Bone marrow (tissue), 2 donors: ENCODE measurements at regions not wholly inside any gene's neighbourhood (a gene's known extent, or its start where the extent isn't known, plus 50 kb on each side); places are given as distances from the start of the nearest gene placed in this dataset.
"Not testable (repeated sequence)": the region's sequence is repeated elsewhere in the genome, so short reads cannot be mapped to it uniquely, and the experiment has no call there.

Experiments
- DNase-seq, 2 donors: peaks; one replicate each; lab custom pipeline; 2025; lab: John Stamatoyannopoulos, UW

DNA sequence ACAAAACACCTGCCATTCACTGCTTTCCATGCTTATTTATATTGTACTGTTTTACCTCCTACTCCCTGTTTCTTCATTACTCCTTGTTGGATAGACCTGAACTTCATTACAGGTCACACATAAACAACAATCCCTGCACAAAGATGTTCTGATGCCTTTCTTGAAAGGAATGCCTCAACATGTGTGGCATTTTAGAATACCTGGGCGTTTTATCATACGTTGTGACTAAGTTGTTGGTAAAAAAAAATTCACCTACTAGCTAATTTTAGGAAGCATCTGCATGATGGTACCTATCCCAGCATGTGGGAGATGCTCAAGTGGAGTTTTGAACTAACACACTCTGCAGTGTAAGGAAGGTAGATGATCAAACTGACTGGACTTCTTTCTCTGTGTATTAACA, 604.1 kb downstream of the TAF11L14 start:
- no peak for DNase-seq

DNA sequence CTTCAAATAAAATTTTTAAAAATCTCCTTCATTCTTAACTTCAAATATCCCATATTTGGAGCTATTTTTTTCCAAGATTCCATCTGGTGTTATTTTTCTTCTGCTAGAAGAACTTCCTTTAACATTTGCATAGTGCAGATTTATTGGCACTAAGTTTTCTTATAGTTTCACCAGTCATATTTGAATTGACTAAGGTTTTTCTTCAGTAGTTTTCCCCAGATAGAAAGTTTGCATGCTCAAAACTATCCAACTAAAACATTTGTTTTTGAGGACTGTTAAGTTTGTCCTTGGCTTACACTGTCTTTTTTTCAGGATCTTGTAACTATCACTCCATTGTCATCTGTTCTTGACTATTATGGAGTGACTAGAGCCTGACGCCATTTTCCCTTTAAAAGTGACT, 606.7 kb downstream of the TAF11L14 start:
- no peak for DNase-seq

DNA sequence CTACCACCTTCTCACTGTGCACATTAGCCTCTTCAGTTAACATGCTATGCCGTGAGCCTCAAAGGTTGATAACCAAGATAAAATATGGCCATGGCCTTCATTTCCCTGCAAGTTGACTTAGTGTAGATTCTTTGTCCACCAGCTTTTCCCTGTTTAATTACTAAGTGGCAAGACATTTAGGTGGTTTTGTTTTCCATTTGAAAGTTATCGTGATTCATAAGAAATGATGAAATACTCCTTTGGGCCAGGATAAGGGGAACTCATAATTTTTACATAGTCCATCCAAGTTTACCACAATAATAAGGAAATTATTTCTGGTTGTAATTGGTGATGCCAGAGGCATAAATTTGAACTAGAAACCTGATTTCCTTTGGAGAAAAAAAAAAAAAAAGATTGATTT, 609.6 kb downstream of the TAF11L14 start:
- DNase-seq = no peak

DNA sequence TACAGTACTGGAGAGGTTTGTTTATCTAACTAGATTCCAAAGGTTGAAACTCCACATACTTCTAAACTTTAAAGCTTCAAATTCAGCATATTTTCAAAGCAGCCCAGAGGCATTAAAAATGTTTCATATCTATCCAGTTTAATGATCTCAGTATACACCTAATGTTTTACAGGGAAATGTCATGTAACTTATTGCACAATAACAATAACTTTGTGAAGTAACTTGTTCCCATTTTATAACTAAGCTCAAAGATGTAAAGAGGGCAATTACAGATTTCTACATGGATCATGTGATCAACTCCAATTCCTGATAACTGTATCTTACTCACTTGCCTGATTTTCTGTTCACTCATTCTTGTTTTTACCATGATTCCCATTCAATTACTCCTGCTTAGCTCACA, 610.0 kb downstream of the TAF11L14 start:
- no peak for DNase-seq

DNA sequence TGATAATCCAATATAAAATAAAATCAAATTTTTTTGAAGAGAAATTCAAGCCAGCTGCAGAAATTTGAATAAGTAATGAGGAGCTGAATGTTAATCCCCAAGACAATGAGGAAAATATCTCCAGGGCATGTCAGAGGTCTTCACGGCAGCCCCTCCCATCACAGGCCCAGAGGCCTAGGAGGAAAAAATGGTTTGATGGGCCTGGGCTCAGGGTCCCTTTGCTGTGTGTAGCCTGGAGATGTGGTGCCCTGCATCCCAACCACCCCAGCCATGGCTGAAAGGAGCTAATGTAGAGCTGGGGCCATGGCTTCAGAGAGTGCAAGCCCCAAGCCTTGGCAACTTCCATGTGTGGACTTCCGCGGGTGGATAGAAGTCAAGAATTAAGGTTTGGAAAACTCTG, 618.3 kb downstream of the TAF11L14 start:
- DNase-seq = no peak

DNA sequence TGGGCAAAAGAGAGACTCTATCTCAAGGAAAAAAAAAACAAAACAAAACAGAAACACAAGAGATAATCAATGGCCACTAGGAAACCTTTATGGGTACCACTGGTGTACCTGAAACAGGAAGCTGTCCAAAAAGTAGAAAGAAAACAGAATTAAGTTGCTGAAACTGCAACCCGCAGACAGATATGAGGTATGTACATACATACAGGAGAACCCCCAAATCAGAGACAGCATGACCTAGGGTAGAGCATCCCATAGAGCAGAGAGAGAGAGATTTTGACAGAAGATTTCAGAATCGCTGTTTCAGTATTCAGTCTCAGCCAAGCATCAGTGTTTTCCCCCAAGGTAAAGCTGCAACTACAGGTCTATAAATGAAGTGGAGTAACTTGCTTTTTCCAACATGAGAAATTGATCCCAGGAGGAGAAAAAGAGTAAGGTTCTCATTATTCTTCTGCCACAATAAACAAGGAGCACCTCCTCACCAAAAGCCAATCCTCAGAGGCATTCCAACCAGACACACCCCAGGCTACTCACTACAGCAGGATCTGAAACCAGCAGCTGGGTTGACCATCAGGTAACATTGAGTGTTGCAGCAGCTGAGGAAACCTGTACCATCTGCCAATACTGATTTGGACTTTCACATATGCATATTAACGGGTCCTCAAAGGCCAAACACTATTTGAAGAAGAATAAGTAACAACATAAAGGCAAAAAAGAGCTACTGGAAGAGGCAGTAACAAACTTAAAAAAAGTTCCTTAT, 630.0 kb downstream of the TAF11L14 start:
- DNase-seq = no peak

DNA sequence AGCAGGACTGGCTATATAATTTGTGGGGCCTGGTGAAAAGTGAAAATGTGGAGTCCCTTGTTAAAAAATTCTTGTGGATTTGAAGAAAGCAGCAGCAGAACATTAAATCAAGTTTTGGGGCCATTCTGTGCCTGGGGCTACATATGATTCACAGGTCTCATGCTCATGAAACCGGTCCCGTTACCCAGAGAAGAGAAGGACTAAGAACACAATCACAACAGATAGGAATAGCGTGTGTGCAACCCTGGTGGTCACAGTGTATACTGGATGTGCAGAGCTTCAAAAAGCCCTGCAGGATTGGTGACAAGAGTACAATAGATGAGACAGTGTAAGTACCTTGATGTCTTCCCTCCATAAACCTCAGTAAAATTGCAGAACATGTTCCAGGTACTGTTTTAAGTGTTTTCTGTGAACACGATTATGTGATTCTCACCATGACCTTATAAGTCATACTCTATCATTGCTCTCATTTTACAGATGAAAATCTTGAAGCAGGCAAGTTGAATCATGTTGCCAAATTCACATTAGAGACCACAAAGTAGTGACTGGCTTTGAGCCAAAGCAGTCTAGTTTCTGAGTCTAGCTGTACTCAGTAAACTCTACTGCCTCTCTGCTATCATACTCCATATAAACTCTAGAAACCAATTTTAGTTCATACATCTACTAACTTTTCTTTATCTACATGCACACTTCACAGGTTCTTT, 636.5 kb downstream of the TAF11L14 start:
- no peak for DNase-seq

DNA sequence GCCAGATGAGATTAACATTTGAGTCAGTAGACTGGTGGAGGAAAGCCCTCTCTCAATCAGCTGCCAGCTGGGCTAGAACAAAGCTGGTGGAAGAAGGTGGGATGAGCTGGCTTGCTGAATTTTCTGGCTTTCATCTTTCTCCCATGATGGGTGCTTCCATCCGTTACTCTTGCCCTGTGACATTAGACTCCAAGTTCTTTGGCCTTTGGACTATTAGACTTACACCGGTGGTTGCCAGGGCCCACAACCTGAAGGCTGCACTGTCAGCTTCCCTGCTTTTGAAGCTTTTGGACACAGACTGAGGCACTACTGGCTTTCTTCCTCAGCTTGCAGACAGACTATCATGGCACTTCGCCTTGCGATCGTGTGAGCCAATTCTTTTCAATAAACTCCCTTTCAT, 642.7 kb downstream of the TAF11L14 start:
- no peak for DNase-seq

DNA sequence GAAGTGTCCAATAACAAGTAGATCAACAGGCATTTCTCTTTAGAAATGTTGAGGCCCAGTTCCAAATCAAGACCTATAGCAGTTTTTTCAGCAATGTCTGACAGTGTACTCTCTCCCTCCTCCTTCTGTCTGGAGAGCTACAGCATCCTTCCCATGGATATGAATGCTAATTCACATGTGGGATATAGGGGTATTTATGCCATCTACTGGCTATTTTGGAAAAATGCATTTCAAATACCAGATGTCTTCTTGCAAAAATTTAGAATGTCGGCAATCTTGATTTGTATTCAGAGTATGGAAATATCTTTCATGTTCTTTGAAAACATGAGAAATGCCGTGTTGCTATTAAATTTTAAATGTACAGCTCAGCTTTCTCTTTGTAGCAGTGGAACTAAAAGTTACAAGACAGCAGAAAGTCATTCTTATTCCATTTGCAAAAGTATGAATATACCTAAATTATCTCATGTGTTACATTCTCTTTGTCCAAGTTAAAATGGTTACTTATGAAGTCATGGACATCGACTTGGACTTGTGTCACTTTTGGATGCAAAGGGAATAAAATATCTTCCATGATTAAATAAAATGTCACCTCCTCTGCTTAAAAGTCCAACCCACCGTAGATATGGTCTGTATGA, 647.8 kb downstream of the TAF11L14 start:
- DNase-seq = no peak

DNA sequence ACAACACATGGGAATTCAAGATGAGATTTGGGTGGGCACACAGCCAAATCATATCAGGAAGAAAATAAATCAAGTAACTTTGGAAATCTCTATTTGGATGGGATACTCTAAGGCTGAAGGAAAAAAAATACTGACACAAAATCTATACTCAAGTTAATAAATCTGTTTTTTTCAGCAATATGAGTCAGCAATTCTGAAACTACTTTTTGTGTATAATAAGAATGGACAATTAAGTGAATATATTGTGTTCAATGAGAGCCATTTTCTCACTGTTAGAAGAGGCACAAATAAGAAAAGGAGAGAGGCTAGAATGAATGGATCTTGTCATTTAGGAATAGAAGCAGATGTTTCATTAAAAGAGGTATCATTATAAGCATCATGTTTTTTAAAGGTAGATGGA, 651.0 kb downstream of the TAF11L14 start:
- DNase-seq = no peak

DNA sequence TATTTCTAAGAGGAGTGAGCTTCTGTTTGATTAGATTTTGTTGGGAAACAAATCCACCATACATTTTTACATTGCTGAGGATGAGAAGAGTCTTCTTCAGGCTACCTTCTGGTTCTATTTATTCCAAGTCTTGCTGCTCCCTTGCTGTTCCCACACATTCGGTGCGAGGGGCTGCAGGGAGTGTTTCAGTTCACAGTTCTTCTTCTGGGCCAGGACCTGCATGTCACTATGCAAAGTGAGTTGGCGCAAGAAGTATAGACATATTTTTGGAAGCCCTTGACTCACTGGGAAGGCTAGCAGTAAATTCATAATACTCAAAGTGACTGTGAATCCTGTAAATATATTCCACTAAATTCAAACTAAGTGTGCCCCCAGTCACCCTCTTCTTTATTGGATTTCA, 657.9 kb downstream of the TAF11L14 start:
- DNase-seq = no peak

DNA sequence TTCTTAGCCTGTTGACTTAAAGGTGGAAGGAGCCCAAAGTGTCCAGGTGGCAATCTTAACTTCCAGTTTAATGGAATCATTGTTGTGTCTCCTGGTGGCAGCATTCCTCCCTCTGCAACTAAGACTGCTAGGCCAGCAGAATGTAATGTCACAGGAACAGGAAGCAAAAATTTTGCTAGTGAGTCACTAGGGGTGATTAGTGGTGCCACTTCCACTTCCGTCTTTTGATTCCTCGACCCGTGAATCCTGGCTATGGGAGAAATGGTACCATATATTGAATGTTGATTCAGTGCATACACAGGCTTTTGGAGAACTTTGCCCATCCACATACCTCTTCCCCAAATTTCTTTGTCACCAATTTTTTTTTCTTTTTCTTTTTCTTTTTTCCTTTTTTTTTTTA, 661.4 kb downstream of the TAF11L14 start:
- not testable (repeated sequence) for DNase-seq

DNA sequence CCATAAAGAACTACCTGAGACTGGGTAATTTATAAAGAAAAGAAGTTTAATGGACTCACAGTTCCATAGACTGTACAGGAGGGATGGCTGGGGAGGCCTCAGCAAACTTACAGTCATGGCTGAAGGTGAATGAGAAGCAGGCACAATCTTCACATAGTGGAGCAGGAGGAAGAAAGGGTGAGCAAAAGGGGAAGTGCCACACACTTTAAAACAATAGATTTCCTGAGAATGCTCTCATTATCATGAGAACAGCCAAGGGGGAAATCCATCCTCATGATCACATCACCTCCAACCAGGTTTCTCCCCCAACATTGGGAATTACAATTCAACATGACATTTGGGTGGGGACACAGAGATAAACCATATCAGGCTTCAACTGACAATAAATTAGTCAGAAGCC, 664.9 kb downstream of the TAF11L14 start:
- no peak for DNase-seq

DNA sequence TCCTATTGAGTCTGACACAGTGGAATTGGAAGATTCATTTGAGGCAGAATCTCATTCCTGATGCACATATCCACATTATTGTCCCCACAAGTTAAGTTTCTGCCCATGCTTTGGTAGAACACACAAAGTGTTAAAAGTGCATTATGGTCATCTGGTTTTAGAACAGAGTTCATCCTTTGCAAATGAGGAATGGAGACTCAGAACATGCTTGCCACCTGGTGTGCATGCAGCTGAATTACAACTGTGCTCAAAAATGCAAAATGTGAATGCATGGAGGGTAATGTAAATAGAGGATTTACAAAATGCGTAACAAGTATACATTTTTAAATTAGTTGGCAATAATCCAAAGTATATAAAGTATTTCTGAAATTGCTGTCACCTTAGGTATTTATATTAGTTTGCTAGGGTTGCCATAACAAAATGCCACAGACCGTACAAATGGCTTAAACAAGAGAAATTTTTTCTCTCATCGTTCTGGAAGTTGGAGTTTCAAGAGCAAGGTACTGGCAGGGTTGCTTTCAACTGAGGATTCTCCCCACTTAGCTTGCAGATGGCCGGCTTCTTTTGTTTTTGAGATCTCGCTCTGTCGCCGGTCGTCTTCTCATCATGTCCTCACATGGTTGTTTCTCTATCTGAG, 671.1 kb downstream of the TAF11L14 start:
- no peak for DNase-seq

DNA sequence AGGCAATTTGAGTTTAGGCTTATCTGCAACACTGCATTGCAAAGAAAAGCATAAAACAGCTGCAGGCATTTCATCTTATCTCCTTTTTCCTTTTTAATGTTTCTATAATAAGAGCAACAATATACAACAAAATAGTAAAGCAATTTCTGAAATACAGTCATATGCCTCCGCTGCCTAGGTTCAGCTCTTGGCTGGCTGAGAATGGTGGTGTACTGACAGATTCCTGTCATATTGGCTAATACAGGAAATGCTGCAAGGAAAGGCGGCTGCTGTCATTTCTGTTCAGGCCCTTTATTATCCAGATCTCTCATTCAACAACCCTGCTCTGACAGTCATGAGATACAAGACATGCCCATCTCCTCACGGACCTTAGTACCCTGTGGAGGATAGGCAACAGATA, 677.0 kb downstream of the TAF11L14 start:
- no peak for DNase-seq

DNA sequence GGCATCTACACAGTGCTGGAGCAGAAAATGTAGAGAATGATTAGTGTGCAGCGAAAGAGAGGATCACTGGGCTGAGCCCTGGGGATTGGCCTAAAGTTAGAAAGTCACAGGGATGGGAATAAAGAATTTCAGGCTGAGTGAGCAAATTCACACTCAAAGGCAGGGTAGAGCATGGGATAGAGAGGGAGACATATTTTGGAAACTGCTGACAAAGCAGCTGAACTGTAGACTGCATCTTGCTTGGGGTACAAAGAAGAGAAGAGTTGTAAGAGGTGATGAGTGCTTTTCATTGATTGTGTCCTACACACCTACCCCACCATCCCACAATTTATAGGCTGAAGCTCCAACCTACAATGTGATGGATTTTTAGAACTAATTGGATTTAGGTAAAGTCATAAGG, 677.8 kb downstream of the TAF11L14 start:
- DNase-seq = no peak

DNA sequence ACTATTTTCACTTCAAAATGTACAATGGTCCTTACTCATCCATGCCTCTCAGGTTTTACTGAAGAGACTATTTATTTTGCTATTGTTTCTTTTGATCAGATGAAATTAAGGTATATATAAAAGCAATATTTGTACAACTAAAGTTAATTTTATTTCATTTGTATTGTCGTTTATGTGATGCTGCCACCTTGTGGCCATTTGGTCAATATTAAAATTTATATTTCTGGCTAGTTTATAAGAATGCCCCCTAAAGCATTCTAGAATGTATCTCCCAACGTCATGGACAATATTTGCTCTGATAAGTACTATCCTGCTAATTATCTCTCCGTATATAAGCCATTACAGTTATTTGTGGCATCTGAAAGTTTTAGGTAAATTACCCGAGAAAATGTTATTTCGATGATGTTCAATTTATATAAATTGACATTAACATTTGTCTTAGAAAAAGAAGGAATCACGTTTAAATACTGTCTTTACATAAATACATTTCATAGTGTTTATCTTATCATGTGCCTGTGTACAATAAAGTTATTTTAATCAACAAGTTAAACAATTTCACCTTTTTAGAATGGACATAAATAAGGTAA, 680.0 kb downstream of the TAF11L14 start:
- DNase-seq = no peak

DNA sequence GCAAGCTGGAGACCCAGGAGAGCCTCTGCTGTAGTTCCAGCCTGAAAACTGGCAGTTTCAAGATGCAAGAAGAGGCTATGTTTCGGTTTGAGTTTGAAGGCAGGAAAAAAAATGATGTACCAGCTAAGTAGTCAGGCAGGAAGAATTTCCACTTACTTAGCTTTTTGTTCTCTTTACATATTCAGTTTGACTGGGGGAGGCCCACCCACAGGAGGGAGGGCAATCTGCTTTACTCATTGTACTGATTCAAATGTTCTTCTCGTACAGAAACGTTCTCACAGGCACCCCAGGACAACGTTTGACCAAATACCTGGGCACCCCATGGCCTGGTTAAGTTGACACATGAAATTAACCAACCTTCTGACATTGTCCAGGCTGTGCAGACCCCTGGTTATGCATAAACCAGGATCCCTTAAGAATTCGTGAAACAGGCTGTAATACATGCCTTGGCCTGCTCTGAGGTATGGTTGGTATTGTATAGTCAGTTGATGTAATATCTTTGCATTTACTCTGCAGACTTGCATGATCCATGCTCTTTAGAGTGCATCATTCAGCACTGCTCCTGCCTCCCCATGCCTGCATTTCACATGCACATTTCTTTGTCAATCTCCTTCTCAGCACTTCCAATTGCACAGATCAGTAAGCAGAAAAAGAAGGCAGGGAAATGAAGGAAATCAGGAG, 687.1 kb downstream of the TAF11L14 start:
- no peak for DNase-seq

DNA sequence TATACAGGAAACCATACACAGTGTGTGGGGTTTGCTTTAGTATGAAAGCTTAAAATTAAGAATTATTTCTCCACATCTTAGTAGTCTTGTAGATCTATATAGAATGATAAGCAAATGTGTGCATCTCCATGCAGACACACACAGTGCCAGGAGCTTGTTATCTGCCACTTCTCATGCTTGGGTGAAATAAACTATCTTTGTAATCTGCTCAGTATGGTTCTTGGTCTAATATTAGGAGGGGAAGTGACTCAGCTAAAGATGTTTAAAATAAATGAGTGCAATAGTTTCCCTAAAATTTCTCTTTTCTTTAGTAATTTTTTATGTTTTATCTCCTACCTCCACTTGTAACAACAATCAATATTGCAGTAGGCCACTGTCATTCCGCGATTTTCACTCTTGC, 689.6 kb downstream of the TAF11L14 start:
- DNase-seq = no peak

DNA sequence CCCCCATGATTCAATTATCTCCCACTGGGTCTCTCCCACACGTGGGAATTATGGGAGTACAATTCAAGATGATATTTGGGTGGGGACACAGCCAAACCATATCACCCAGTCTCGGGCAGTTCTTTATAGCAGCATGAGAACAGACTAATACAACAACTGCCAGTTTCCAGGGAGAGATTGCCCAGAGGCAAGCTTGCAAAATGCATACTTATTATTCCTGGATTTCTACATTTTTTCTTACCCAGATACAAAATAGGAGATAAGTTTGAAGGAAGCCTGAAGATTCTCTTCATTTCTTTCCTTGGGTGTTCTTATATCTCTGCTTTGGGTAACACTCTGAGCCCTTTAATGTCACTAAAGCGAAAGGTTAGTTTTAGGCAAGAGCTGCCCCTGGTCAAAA, 691.2 kb downstream of the TAF11L14 start:
- no peak for DNase-seq

DNA sequence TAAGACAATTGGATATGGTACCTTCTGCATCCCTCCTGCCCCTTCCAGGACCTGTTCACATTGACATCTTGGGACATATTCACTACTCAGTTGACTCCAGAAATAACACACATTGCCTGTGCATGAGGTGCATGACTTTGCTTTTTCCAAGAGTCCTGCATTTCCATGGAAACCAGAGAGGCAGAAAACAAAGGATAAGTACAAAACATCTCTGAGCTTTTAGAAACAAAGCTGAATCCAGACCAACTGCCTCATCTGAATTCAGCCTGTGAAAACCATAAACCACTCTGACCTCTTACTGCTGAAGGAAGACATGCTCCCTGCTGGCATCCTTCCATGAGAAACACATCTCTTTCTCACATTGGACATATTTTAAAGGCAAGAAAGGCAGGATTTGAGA, 695.1 kb downstream of the TAF11L14 start:
- no peak for DNase-seq

DNA sequence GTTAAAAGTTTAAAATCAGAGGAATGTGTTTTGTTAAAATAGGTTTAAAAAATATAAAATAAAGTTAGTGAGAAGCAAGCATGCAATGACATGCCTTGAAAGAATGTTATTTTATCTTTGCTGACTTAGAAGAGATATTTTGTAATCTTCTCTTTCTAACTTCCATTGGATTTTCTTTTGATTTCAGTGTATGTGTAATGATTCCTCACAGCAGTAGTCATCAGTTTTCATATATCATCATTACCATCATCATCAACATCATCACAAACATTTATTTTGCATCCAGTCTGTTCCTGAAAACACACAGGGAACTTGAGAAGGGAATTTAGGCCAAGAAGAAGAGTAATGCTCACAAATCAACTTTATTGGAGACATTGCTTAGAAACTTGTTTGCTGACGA, 699.6 kb downstream of the TAF11L14 start:
- DNase-seq = no peak
